ENCODE measurements at regions not wholly inside any gene's neighbourhood (a gene's known extent, or its start where the extent isn't known, plus 50 kb on each side); places are given as distances from the start of the nearest gene placed in this dataset.

DNA sequence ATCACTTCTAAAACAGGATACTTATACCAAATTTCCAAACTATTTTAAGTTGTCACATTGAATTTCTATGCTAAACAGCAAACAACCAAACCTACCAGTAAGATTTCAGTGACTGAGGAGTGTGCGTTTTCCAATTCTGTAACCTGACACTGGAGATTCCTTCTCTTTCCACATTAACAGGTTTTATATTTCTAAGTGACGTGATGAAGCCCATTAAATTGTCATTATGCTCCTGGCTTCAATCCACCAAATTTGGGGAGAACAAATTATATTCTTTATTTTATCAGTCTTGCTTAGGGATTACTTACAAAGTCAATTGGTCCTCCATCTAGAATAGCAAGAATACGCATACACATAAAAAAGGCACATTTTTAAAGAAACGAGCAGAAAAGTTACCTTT lies 764.8 kb upstream of the NR2F2 start:
- TF ChIP-seq CTCF (conservative IDR thresholded peaks at IDR 0.05 in 1 of 2, IDR thresholded peaks at IDR 0.05 in 1 of 2; ENCODE audit: low read depth in 1 of 2, low read length in 2 of 2) (no peak), EZH2 (IDR thresholded peaks at IDR 0.05; ENCODE audit: low read length, missing control alignments) (no peak)

Measured in fibroblast of lung (primary cell).